CD4-positive, alpha-beta T cell treated with Interleukin-6 for 4 hours (primary cell): ENCODE measurements at regions not wholly inside any gene's neighbourhood (a gene's known extent, or its start where the extent isn't known, plus 50 kb on each side); places are given as distances from the start of the nearest gene placed in this dataset.
"Not testable (repeated sequence)": the region's sequence is repeated elsewhere in the genome, so short reads cannot be mapped to it uniquely, and the experiment has no call there.

Experiments
- DNase-seq: peaks from one replicate; pipeline ENCODE4 v3.0.0-alpha.2; 2020; ENCODE audit warnings: mixed read lengths

DNA sequence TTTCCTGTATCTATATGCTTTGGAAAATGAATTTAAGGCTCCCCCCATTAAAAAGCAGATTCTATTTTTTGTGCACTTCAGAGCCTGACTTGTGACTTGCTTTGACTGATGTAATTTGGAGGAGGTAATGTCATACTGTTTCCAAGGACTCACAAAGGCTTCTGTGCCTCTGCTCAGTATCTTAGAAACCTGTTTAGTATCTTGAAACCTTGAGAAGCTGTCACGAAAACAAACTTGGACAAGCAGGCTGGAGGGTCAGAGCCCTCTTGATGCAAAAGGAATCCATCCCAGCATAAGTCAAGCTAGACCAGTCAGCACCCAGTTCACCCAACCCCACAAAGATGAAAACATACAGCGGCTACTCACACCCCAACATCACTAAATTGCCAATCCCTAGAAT is 560.0 kb upstream of the PCDH7 start:
- DNase-seq, result no peak

DNA sequence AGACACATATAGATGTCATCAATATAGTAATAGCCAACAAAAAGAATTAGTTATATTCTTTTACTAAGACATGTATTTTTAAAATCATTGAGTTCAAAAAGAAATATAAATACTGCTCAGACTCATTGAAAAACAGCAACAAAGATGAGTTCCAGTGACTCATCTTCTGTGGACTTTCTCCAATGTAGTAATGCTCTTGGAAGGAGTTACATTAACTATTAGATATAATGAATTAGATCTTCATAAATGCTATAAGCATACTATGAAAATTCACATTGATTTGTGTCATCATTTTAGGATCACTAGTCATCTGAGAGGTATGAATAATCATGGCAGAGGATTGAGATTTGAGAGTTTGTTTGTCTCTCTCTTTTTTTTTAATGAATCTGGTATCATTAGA is 547.8 kb upstream of the PCDH7 start:
- no peak for DNase-seq

DNA sequence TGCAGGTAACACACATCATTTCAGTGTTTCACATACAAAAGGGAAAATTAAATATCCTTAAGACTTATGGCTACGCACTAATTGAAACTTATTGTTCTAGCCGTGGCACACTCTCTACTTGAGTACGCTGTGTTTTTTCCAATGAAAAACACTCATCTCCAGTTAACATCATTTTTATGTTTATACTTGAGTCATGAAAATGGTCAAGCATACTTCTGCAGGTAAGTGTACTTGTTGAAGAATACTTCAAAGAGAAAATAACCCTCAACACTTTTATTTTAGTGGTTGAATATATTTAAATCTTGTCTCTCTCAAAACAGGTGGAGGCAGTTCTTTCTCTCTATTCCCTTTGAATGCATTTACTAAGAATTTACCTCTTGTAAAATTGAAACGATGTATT is 538.7 kb upstream of the PCDH7 start:
- DNase-seq, result no peak

DNA sequence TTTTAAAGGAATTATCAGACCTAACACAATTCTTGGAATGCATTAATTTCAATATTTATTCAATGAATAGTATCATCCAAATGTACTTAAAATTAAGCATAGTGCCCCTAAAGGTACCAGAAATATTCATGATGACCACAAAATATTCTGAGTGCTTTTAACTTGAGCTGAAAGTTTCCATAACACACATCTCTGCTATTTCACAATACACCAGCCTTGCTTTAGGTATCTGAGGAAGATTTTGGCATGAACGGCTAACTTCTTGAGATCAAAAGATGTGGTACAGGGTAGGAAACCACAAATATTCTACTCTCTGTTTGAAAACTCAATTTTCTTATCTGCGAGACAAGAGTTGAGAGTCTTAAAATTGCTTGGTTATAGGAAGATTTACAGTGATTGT is 538.3 kb upstream of the PCDH7 start:
- no peak for DNase-seq

DNA sequence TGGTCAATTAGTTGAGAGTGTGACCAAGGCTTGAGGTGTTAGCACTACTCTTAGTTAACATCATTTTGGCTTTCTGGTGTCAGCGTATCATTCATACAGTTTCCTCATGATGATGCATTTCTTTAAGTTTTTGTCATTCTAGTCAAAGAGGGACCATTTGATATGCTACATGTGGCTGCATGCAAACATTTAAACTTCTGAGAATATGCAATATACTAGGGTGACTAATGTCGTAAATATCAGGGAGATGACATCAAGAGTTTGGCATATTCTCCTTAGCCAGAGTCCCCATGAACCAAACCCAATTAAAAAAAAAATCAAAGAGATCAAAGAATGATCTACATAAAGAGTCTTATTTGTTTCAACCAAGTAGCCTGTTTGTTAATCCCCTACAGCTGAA is 537.4 kb upstream of the PCDH7 start:
- DNase-seq, result no peak

DNA sequence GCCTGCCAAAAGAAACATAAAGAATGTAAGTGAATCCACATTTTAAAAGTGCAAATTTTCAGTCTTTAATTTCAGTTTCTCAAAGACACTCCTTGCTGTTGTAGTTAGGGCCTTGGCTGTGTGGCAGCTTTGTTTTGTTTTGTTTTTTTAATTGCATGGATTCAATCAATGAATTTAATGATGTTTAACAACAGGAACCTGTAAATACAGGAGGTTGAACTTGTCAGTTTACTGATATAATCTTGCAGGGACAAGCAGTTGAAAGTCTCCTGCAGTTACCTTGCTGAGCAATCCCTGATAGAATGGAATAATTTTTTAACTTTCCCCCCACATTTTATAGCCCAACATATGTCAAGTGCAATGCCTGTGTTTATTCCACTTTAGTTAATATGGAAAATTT is 528.3 kb upstream of the PCDH7 start:
- no peak for DNase-seq

DNA sequence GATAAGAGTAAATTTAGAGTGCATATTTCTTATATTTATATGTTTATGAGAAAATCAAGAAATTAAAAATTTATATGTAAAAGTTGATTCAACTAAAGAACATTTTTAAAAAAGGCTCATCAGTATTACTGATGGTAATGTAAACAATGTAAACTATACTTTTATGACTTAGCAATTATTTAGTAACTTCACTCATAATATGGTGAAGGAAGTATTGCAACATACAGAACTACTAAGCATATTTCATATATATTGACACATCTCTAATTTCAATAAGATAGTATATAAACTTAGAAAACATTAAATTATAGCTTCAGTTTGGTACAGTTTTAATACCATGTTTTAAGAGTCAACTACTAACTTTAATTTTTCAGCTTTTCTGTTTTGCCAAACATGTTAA is 512.8 kb upstream of the PCDH7 start:
- no peak for DNase-seq

DNA sequence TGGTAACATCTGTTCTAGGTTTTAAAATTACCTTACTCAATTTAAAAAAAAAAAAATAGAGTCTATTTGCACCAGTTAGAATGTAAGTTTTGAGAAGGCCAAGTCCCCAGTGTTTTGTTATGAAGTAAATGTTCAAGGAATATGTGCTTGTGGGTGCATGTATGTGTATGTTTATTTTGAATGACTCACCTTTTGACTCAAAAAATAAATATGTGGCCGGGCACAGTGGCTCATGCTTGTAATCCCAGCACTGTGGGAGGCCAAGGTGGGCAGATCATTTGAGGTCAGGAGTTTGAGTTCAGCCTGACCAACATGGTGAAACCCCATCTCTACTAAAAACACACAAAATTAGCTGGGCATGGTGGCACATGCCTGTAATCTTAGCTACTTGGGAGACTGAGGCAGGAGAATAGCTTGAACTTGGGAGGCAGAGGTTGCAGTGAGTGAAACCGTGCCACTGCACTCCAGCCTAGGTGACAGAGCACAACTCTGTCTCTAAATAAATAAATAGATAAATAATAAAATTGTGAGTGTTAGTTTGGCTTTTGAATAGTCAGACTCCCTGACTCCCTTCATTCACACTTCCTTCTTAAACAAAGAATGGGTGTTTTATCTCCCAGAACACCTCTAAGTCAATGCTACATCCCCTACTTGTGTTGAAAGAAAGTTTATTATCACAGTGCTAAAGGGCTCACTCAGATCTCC is 511.3 kb upstream of the PCDH7 start:
- DNase-seq, result no peak

DNA sequence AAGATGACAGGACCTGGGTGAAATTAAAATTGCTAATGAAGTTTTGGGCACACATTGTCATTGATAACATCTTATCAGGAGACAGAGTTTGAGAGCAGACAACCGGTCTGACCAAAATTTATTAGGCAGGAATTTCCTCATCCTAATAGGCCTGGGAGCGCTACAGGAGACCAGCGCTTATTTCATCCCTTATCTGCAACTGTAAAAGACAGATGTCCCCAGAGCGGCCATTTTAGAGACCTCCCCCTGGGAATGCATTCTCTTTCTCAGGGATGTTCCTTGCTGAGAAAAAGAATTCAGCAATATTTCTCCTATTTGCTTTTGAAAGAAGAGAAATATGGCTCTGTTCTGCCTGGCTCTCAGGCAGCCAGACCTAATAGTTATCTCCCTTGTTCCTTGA is 504.2 kb upstream of the PCDH7 start:
- not testable (repeated sequence) for DNase-seq

DNA sequence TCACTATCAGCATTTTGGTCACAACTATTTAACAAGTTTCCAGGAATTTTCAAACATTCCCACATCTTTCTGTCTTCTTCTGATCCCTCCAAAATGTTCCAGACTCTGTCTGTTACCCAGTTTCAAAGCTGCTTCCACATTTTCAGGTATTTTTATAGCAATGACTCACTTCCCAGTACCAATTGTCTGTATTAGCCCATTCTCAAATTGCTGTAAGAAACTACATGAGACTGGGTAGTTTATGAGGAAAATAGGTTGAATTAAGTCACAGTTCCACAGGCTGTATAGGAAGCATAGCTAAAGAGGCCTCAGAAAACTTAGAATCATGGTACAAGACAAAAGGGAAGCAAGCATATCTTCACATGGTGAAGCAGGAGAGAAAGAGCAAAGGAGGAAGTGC is 475.0 kb upstream of the PCDH7 start:
- DNase-seq, result no peak

DNA sequence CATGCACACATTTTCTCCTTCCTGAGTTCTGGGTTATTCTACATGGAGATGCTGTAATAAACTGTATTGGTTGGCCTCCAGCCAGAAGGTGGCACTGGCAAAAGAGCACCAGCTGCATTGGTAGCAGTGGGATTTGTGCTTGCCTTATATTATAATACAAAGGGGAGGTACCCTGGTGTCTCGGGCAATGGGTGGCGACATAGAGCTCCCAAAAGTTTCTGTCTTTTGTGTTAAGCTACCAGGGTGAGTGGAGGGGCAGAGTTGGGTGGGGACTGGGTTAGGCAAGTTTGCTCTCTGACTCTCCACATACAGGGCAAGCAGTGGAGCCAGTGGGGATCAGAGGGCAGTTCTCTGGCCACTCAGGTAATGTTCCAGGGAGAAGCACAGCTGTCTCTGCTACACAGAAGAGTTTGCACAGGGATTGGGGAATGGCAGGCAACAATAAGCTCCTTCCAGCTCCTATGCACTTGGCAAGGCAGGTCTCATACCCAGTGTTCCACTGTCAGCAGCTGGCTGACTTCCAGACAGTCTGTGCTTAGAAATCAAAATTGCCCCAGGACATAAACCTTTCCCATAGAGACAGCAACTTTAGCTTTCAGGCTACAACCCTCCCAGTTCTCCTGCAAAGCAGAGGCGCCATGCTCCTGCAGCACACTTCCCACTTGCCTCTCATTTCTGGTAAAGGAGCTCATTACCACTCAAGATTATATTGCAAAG is 463.9 kb upstream of the PCDH7 start:
- no peak for DNase-seq

DNA sequence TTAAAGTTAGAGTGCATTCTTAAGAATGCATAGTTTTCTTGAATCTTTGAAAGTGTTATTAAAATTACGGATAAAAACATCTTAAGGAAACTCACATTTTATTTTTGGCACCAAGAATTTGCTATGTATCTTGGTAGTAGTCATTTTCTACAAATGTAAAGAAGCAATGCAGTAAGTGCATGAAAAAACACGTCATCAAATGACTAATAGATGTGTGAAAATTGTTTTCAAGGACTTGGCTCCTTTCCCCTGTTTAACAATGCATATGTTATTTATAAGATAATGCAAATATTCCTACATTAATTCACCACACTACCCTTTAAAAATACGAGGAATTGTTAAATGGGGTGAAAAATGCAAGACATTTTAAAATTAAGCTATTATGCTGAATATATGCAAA is 461.2 kb upstream of the PCDH7 start:
- DNase-seq, result no peak

DNA sequence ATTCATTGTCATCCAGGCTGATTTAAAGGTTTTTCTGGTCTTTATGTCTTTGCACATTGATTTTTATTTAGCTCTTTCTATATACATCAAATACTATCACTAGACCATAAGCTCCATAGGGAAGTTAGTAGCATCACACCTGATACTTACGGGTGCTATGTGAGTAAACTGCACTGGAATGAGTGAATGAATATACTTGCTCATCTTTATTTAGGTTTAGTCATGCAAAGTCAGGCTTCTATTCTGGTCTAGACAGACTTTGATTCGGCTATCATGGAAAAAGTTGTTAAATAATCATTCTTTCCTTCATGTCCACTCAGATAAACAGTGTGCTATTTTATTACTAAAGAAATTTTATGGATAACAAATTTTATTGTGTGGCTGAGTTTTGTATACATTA is 457.8 kb upstream of the PCDH7 start:
- DNase-seq, result no peak

DNA sequence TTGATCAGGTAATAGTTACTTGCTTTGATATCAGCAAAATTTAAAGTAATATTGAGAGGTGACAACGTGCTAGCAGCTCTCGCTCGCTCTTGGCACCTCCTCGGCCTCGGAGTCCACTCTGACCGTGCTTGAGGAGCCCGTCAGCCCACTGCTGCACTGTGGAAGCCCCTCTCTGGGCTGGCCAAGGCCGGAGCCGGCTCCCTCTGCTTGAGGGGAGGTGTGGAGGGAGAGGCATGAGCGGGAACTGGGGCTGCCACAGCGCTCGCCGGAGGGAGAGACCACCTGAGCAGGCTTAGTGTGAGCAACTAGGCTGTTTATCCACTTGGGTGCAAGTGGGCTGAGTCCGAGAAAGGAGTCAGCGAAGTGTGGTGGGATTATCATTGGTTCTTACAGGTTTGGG is 455.7 kb upstream of the PCDH7 start:
- no peak for DNase-seq

DNA sequence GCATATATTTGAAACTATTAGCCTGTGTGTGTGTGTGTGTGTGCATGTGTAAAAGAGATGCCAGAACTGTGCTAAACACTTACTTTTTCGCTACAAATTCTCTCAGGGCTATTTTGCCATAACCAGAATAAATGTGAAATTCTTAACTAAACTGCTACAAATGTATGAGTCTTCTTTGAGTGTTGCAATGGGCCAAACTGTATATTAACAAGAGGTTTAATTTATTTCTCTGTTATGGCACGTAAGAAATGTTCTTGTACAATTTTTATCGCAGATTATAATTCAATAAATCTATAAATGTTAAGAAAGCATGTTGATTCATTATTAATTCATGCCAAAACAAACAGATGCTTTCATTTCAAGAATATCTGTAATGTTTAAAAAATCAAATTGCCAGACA is 454.5 kb upstream of the PCDH7 start:
- DNase-seq, result no peak

DNA sequence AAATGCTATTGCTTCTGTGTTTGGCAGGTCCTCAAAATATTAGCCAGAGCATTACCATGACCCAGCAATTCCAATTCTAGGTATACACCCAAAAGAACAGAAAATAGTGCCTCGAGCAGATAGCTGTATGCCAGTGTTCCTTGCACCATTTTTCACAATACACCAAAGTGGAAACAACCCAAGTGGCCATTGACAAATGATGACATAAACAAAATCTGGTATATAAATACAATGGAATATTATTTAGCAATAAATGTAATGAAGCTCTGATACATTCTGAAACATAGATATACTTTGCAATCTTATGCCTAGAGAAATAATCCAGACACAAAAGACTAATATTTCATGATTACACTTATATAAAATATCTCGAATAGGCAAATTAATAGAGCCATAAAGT is 451.8 kb upstream of the PCDH7 start:
- DNase-seq, result no peak

DNA sequence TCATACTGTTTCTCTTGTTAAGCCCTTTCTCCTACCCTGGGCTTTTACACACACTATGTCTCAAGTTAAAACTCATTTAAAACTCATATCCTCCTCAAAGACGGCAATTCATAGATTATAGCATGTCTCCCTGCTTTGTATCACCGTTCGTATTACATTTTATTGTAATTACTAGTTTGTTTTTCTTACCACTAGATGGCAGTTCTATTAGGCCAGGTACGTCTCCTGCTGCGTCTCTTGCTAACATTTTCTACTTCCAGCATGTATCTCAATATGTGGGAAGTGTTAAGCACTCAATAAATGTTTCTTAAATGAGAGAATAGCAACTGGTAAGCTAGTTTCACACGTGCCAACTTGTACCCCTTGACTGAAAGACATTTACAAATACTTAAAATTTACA is 450.3 kb upstream of the PCDH7 start:
- DNase-seq, result no peak

DNA sequence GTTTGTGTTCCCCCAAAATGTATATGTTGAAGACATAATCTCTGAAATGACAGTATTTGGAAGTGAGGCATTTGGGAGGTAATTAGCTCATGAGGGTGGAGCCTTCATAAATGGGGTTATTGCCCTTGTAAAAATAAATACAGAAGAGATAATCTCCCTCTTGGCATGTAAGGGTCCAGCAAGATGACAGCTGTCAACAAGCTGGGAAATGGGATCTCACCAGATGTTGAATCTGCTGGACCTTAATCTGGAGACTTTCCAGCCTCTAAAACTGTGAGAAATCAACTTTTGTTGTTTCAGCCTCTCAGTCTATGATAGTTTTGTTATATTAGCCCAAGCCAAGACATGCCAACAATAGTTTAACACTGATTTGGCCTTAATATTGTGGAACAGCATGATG is 438.2 kb upstream of the PCDH7 start:
- DNase-seq, result no peak

DNA sequence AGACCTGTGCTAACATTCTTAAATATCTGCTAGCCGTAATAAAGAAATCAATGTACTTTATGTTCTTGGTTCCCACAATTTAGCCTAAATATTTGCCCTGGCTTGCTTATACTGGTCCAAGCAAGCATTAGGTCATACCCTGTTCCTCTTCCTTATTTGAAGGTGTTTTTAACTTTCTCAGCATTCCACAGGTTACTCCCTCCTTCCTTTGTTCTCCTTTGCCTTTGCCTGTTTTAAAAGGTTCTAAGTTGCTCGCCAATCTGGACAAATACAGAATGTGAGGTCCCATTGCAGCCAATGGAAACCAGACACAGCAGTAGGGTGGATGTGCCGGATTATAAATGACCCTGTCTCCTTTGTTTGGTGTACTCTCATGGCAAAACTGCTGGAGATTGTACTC is 436.8 kb upstream of the PCDH7 start:
- no peak for DNase-seq

DNA sequence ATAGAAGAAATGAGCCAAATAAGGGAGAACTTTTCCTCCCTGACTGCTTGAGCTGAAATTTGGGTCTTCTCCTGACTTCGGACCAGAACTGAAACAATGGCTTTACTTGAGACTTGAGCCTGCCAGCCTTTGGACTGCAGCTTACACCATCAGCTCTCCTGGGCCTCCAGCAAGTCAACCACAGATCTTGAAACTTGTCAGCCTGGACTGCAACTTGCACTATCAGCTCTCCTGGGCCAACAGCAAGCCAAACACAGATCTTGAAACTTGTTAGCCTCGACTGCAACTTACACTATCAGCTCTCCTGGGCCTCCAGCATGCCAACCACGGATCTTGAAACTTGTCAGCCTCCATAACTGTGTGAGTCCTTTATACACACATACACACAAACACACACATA is 425.9 kb upstream of the PCDH7 start:
- no peak for DNase-seq

DNA sequence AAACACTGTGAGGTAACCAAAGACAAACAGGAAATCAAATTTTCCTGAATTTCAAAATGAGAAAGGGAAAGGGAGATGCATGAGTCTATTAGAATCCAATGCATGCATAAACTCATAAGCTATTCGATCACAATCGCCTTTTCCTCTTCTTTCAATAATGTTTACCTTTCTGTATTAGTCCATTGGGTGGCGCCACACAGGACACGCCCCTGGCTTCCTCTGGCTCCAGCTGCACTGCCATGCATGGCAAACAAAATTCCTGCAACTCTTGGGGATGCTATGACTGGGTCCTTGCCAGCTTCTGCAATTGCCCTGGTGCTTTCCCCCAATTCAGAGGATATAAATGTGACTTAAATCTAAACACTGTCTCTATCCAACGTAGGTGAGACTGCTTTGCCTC is 424.5 kb upstream of the PCDH7 start:
- DNase-seq, result no peak

DNA sequence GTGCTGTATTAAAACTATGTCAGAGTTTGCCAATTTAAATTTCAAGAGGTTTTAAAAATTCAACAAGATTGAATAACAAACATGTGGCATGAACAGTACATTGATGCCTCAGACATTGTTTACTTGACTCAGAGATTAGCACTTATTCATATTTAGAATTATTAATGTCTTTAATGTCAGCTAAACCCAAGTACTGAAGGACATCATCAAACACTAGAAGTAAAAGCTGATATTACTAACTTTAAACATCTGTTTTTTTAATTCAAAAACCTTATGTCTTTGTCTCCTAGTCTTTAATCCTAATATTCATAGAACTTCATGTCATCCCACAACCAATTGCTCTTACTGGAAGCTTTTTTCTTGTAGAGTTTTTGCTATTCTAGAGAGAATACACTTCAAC is 406.2 kb upstream of the PCDH7 start:
- DNase-seq, result no peak

DNA sequence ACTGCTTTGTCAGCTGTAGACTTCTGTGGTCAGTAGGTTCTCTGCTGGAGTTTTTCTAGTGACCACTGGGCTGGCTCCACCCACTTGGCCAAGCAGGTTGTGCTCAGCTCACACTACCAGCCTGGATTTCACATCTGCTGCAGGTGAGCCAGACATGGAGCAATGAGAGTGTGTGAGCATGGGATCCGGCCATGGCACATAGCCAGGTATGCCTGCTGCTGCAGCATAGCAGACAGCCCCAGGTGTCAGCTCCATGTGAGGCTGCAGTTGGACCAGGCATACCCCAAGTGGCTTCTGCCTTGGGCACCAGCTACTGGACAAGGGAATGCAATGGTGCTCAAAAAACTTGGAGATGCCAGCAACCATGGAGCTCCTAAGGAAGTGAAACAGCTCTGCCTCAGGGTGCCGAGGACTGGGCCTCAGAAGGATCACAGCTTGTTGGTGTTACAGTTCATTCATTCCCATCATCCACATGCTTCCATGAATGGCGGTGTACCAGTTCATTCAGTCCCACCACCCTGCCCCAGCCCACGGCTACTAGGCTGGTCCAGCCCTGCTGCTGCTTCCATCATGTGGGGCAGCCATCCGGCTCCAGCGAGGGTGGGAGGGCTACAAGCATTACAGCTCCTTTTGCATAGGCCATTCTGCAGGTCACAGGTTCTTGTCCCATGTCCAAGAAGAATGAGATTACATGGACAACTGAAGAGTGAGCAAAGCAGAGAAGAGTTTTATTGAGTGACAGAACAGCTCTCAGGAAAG is 389.1 kb upstream of the PCDH7 start:
- no peak for DNase-seq

DNA sequence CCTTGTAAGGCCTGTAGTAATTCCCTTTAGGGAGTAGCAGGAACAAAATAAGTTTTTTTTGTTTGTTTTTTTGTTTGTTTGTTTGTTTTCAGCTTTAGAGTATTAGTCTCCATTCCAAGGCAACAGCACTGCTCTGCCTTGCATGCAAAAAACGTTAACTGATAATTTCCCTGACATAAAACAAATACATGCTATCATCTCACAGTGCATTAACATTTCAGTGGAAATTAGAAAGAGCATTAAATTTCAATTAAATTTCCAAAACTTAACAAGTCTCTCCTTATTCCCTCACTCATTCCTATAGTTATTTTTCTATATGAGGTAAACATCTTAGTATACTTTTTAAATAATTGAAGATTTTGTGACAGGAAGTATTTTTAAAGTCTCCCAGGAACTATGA is 378.4 kb upstream of the PCDH7 start:
- no peak for DNase-seq
